ENCODE measurements at regions not wholly inside any gene's neighbourhood (a gene's known extent, or its start where the extent isn't known, plus 50 kb on each side); places are given as distances from the start of the nearest gene placed in this dataset.

DNA sequence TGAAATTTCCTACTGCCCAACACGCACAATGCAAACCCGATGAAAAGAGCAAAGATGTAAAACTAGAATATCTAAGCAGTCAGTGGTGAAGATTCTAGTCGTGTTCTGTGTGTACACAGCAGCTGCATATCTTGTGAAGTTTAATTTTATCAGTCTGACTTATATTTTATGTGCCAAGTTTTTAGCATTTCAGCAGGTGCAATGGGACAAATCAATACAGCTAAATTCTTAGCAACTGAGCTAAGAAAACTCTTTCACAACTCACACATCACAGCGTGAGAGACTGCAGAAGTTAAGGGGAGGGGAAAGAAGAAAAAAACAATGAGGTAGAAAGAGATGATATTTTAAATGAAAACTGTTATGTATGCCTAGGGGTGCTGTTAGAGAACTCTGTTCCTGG is 164.9 kb upstream of the NEBL start:
- no peak overlapping the region for H3K14ac ChIP-seq (ENCODE audit: insufficient read length)
- no peak overlapping the region for H3K18ac ChIP-seq (ENCODE audit: extremely low read depth, low read length)
- H3K4me1 ChIP-seq (replicated peaks in 1 of 4; ENCODE audit: control insufficient read depth in 3 of 4, insufficient read depth in 4 of 4, low read length in 3 of 4): no peaks in the 10 kb centered on the region; a peak in 2 of 7 replicates
- H3K23ac ChIP-seq (ENCODE audit: insufficient read length): no peak overlapping the region
- H3K27me3 ChIP-seq (replicated peaks in 1 of 4; ENCODE audit: control insufficient read depth in 3 of 4, extremely low read depth in 1 of 4, insufficient read depth in 3 of 4, low read length in 3 of 4): no peaks in the 10 kb centered on the region
- H2BK5ac ChIP-seq (ENCODE audit: low read depth, low read length): no peak overlapping the region
- peaks cover 5 to 6% of the 10 kb centered on the region in 2 experiments; a peak in 2 of 4 replicates for H3K9me3 ChIP-seq (ENCODE audit: insufficient read depth in 2 of 2, low read depth in 1 of 2, low read length in 1 of 2)
- H3K79me1 ChIP-seq (ENCODE audit: low read depth, low read length): no peaks in the 10 kb centered on the region
- no peak overlapping the region for H3K27ac ChIP-seq (ENCODE audit: low read depth, low read length)
- WGBS, 2 experiments (ENCODE audit: extremely low coverage in 1 of 2, insufficient coverage in 1 of 2, insufficient read length in 1 of 2, insufficient replicate concordance in 2 of 2, low coverage in 1 of 2, low lambda C conversion rate in 2 of 2, missing lambda C conversion rate in 1 of 2): 92% methylated on average over 4 of the region's 4 CpGs; no CpG with 5 or more reads in 1 of the 2 experiments
- no peaks in the 10 kb centered on the region for H3K79me2 ChIP-seq (ENCODE audit: control insufficient read depth in 1 of 2, insufficient read depth in 2 of 2, low read length in 2 of 2)
- no peak overlapping the region for H2AK5ac ChIP-seq (ENCODE audit: low read depth, low read length)
- no peak overlapping the region for H4K5ac ChIP-seq (ENCODE audit: insufficient read length, low read depth, low read length)
- H3K9ac ChIP-seq (replicated peaks in 1 of 4; ENCODE audit: extremely low read depth in 1 of 4, low read depth in 3 of 4, low read length in 3 of 4): no peak overlapping the region
- H3K4me2 ChIP-seq (ENCODE audit: insufficient read depth in 1 of 2, low read depth in 2 of 2, low read length in 2 of 2): no peak overlapping the region
- DNase-seq (ENCODE audit: low read depth in 1 of 2, low spot score in 2 of 2) (no peak), FAIRE-seq (no peak)
- no peak overlapping the region for H2BK12ac ChIP-seq (ENCODE audit: low read depth, low read length)
- H3K4ac ChIP-seq (replicated peaks; ENCODE audit: insufficient read length, low read depth, low read length): no peak overlapping the region
- ChIA-PET CTCF (ENCODE audit: partially characterized antibody) (interaction anchor here (0.6 to 0.9 kb wide), 3 partner anchors 123 to 208 kb away, joined by 3 read pairs; no protein-coding TSS in a partner anchor), POLR2A (ENCODE audit: partially characterized antibody) (no interaction called here)
- no peak overlapping the region for H3K4me3 ChIP-seq (ENCODE audit: extremely low read depth in 1 of 4, insufficient read depth in 2 of 4, low read depth in 3 of 4, low read length in 4 of 4)
- H2BK120ac ChIP-seq (replicated peaks; ENCODE audit: low read depth, low read length): no peak overlapping the region
- H4K8ac ChIP-seq (ENCODE audit: extremely low read depth, insufficient read depth, low read length): no peak overlapping the region
- H4K20me1 ChIP-seq (replicated peaks in 1 of 2; ENCODE audit: control insufficient read depth in 1 of 2, insufficient read depth in 2 of 2, low read length in 2 of 2): no peaks in the 10 kb centered on the region
- H3K23me2 ChIP-seq (ENCODE audit: low read depth, low read length): no peaks in the 10 kb centered on the region
- H3K36me3 ChIP-seq (ENCODE audit: control insufficient read depth in 2 of 4, insufficient read depth in 4 of 4, low read length in 3 of 4): no peaks in the 10 kb centered on the region; a peak in 1 of 8 replicates
- H4K91ac ChIP-seq (replicated peaks; ENCODE audit: insufficient read length, low read length): no peak overlapping the region
- no peak overlapping the region for H2BK20ac ChIP-seq (ENCODE audit: low read length)
- no peak overlapping the region for H2BK15ac ChIP-seq (ENCODE audit: low read length)
- no peak overlapping the region for H2AFZ ChIP-seq (ENCODE audit: low read length)
- no peak overlapping the region for H3K56ac ChIP-seq (replicated peaks; ENCODE audit: insufficient read length, low read depth, low read length)
- TF ChIP-seq SAP30 (IDR thresholded peaks at IDR 0.05; ENCODE audit: insufficient read depth, insufficient replicate concordance, low read length): no peak
- TF ChIP-seq POLR2A (IDR thresholded peaks at IDR 0.05; ENCODE audit: control extremely low read depth in 1 of 2, low read depth in 2 of 2, low read length in 2 of 2): no peak
- TF ChIP-seq, protein P1, sequence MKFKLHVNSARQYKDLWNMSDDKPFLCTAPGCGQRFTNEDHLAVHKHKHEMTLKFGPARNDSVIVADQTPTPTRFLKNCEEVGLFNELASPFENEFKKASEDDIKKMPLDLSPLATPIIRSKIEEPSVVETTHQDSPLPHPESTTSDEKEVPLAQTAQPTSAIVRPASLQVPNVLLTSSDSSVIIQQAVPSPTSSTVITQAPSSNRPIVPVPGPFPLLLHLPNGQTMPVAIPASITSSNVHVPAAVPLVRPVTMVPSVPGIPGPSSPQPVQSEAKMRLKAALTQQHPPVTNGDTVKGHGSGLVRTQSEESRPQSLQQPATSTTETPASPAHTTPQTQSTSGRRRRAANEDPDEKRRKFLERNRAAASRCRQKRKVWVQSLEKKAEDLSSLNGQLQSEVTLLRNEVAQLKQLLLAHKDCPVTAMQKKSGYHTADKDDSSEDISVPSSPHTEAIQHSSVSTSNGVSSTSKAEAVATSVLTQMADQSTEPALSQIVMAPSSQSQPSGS (IDR thresholded peaks at IDR 0.05; ENCODE audit: low read length): no peak
- no peak for TF ChIP-seq TAF7 (optimal IDR thresholded peaks at IDR 0.05; ENCODE audit: borderline replicate concordance, low read depth, low read length)
- no peak for TF ChIP-seq CEBPB (IDR thresholded peaks at IDR 0.05; ENCODE audit: low read depth, low read length)
- no peak for TF ChIP-seq SP4 (IDR thresholded peaks at IDR 0.05; ENCODE audit: low read length)
- no peak for TF ChIP-seq ZNF274 (IDR thresholded peaks at IDR 0.05; ENCODE audit: borderline replicate concordance, extremely low read depth, low read length)
- TF ChIP-seq SIN3A (conservative IDR thresholded peaks at IDR 0.05 in 1 of 2, IDR thresholded peaks at IDR 0.05 in 1 of 2; ENCODE audit: low read depth in 1 of 2, low read length in 2 of 2): no peak
- no peak for TF ChIP-seq SRF (IDR thresholded peaks at IDR 0.05; ENCODE audit: low read depth, low read length)
- no peak for TF ChIP-seq EGR1 (IDR thresholded peaks at IDR 0.05; ENCODE audit: borderline replicate concordance, low read depth, low read length)
- no peak for TF ChIP-seq PHF8 (conservative IDR thresholded peaks at IDR 0.05; ENCODE audit: low read depth, low read length)
- TF ChIP-seq GTF2F1 (IDR thresholded peaks at IDR 0.05; ENCODE audit: borderline replicate concordance, low read depth, low read length): no peak
- no peak for TF ChIP-seq JUN (IDR thresholded peaks at IDR 0.05; ENCODE audit: low read depth, low read length)
- no peak for TF ChIP-seq RBBP5 (IDR thresholded peaks at IDR 0.05; ENCODE audit: borderline replicate concordance, low read depth, low read length)
